ENCODE measurements at regions not wholly inside any gene's neighbourhood (a gene's known extent, or its start where the extent isn't known, plus 50 kb on each side); places are given as distances from the start of the nearest gene placed in this dataset.

GRCh38 chr20:60921022-60921622 lies 330.9 kb upstream of the CDH4 start:
- no peak overlapping the region for H3K27ac Mint-ChIP-seq (ENCODE audit: unreplicated experiment)
- no peak overlapping the region for H3K4me3 Mint-ChIP-seq (ENCODE audit: unreplicated experiment)
- H3K36me3 Mint-ChIP-seq (ENCODE audit: unreplicated experiment) = no peaks in the 10 kb centered on the region
- H3K4me1 Mint-ChIP-seq (ENCODE audit: low read depth, unreplicated experiment) = no peaks in the 10 kb centered on the region
- no peak for DNase-seq
- no peak for TF ChIP-seq CTCF (IDR thresholded peaks at IDR 0.05; ENCODE audit: partially characterized antibody, unreplicated experiment)
- H3K9me3 Mint-ChIP-seq (ENCODE audit: unreplicated experiment) = no peaks in the 10 kb centered on the region
- H3K27me3 Mint-ChIP-seq (ENCODE audit: unreplicated experiment) = no peaks in the 10 kb centered on the region

GRCh38 chr20:60926831-60927230 lies 325.2 kb upstream of the CDH4 start:
- Mint-ChIP-seq H3K9me3 (ENCODE audit: unreplicated experiment) (no peaks in the 10 kb centered on the region), H3K4me3 (ENCODE audit: unreplicated experiment) (no peak overlapping the region), H3K4me1 (ENCODE audit: low read depth, unreplicated experiment) (no peaks in the 10 kb centered on the region), H3K27me3 (ENCODE audit: unreplicated experiment) (peaks cover 4% of the 10 kb centered on the region), H3K27ac (ENCODE audit: unreplicated experiment) (no peak overlapping the region), H3K36me3 (ENCODE audit: unreplicated experiment) (no peaks in the 10 kb centered on the region)
- no peak for TF ChIP-seq CTCF (IDR thresholded peaks at IDR 0.05; ENCODE audit: partially characterized antibody, unreplicated experiment)
- DNase-seq = no peak

GRCh38 chr20:60928341-60928740 lies 323.7 kb upstream of the CDH4 start:
- Mint-ChIP-seq H3K9me3 (ENCODE audit: unreplicated experiment) (no peaks in the 10 kb centered on the region), H3K27me3 (ENCODE audit: unreplicated experiment) (peaks cover 4% of the 10 kb centered on the region), H3K4me3 (ENCODE audit: unreplicated experiment) (no peak overlapping the region), H3K36me3 (ENCODE audit: unreplicated experiment) (no peaks in the 10 kb centered on the region), H3K4me1 (ENCODE audit: low read depth, unreplicated experiment) (no peaks in the 10 kb centered on the region), H3K27ac (ENCODE audit: unreplicated experiment) (no peak overlapping the region)
- DNase-seq = no peak
- no peak for TF ChIP-seq CTCF (IDR thresholded peaks at IDR 0.05; ENCODE audit: partially characterized antibody, unreplicated experiment)

- Mint-ChIP-seq H3K36me3 (ENCODE audit: unreplicated experiment) (no peaks in the 10 kb centered on the region), H3K9me3 (ENCODE audit: unreplicated experiment) (no peaks in the 10 kb centered on the region), H3K4me3 (ENCODE audit: unreplicated experiment) (no peak overlapping the region), H3K27me3 (ENCODE audit: unreplicated experiment) (peaks cover 4% of the 10 kb centered on the region), H3K27ac (ENCODE audit: unreplicated experiment) (no peak overlapping the region), H3K4me1 (ENCODE audit: low read depth, unreplicated experiment) (no peaks in the 10 kb centered on the region)
- no peak for DNase-seq
- TF ChIP-seq CTCF (IDR thresholded peaks at IDR 0.05; ENCODE audit: partially characterized antibody, unreplicated experiment) = no peak
Measured at GRCh38 chr20:60930023-60930790, 321.9 kb upstream of the CDH4 start.

- no peak for TF ChIP-seq CTCF (IDR thresholded peaks at IDR 0.05; ENCODE audit: partially characterized antibody, unreplicated experiment)
Measured at GRCh38 chr20:60931696-60932095, 320.4 kb upstream of the CDH4 start.

More at GRCh38 chr20:60931696-60932095, 320.4 kb upstream of the CDH4 start:
- DNase-seq = no peak
- H3K4me1 Mint-ChIP-seq (ENCODE audit: low read depth, unreplicated experiment) = no peaks in the 10 kb centered on the region
- no peaks in the 10 kb centered on the region for H3K36me3 Mint-ChIP-seq (ENCODE audit: unreplicated experiment)
- peaks cover 7% of the 10 kb centered on the region for H3K27me3 Mint-ChIP-seq (ENCODE audit: unreplicated experiment)
- no peak overlapping the region for H3K4me3 Mint-ChIP-seq (ENCODE audit: unreplicated experiment)
- no peak overlapping the region for H3K27ac Mint-ChIP-seq (ENCODE audit: unreplicated experiment)
- peaks cover 3% of the 10 kb centered on the region for H3K9me3 Mint-ChIP-seq (ENCODE audit: unreplicated experiment)
